ENCODE measurements at regions not wholly inside any gene's neighbourhood (a gene's known extent, or its start where the extent isn't known, plus 50 kb on each side); places are given as distances from the start of the nearest gene placed in this dataset.

GRCh38 chr9:100718717-100719116 is 140.8 kb downstream of the CAVIN4 start:
- TF ChIP-seq CTCF (IDR thresholded peaks at IDR 0.05; ENCODE audit: low read depth, low read length) (no peak), EZH2phosphoT487 (IDR thresholded peaks at IDR 0.05; ENCODE audit: low read depth) (no peak)

All from OCI-LY3 (cell line).